ENCODE measurements at regions not wholly inside any gene's neighbourhood (a gene's known extent, or its start where the extent isn't known, plus 50 kb on each side); places are given as distances from the start of the nearest gene placed in this dataset.

DNA sequence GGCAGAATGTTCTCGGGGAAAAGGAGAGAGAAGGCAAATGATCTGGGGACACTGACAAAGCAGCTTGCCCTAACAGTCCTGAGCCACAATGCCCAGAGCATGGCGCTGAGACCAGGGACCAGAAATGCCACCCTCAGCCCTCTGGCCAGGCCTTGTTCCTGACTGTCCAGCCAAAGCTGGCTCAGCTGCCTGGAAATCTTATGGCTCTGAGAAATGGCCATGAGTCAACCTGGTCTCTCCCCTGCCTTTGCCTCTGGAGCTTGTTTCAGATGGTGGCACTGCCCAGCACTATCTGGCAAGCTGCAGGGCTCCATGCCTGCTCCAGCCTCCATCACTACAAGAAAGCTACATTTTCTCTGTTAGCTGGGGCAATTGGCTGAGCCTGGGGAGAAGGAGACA lies 90.5 kb upstream of the PLXNA4 start:
- no peak for DNase-seq

- DNase-seq: no peak
These were observed 90.0 kb upstream of the PLXNA4 start for GRCh38 chr7:132666071-132666773.

GRCh38 chr7:132656846-132657776 lies 80.8 kb upstream of the PLXNA4 start:
- DNase-seq: no peak

DNA sequence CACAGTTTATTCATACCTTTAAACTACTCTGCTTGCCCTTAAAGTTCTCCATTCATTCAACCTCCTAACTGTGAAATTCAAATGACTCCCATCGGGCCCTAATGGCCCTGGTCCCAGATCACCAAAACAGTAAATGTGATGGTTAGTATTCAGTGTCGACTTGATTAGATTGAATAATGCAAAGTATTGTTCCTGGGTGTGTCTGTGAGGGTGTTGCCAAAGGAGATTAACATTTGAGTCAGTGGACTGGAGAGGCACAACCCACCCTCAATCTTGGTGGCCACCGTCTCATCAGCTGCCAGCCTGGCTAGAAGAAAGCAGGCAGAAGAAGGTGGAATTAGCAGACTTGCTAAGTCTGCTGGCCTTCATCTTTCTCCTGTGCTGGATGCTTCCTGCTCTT lies 80.1 kb upstream of the PLXNA4 start:
- no peak for DNase-seq

DNA sequence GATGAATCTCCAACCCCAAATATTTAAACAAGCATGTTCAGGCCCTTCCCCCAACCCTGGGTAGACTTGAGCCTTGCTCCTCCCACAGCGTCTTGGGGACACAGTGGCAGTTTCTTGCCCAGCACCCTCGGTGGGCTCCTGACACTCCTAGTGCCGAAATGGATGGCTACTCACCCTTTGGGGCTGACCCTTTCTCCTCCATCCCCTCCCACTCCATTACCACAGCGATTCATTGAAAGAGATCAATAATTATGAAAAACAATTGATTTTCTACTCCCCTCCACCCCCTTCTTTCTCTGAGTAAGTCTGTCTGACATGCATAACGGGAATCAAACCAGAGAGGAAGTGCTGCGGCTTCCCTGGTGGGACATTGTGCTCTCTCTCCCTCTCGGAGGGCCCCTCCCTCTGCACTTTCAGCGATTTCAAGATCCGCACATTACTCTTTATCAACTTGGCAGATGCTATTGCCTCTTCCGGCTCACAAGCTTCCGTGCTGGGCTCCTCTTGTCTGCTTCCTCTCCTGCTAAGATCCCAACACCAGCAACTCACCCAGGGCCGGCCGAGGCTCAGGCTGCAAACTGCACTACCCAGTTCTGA lies 79.0 kb upstream of the PLXNA4 start:
- peak; percentile 21 for DNase-seq

GRCh38 chr7:132654150-132654549 lies 77.9 kb upstream of the PLXNA4 start:
- no peak for DNase-seq

GRCh38 chr7:132653366-132653930 lies 77.2 kb upstream of the PLXNA4 start:
- no peak for DNase-seq

GRCh38 chr7:132652507-132652906 lies 76.2 kb upstream of the PLXNA4 start:
- DNase-seq: no peak

DNA sequence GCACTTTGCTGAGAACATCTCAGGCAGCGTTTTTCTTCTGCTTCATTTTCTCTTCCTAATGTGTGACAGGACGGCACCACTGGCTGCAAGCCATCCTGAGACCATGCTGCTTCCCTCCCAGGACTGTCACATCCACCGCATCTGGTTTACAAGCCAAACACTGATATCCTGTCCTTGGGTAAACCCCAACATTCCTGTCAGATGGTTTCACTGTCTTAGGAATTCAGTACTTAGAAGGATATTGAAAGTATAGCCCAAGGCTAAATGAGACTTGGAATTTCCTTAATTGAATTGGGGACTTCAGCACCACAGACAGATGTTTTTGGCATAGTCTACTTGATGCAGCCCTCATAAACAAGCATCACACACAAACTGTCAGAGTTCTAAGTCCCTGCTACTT lies 74.2 kb upstream of the PLXNA4 start:
- DNase-seq: no peak

DNA sequence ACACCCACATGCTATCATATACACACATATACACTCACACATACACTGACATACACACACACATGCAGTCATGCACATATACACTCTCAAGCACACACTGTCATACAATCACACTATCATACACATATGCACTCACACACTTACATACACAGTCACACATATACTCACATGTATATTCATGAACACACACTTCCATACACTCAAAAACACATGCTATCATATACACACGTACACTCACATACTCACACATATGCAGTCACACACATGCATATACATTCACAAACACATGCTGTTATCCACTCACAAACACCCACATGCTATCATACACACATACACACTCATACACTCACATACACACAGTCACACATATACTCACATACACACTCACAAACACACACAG lies 71.0 kb upstream of the PLXNA4 start:
- no peak for DNase-seq

- DNase-seq: no peak
These were observed 69.8 kb upstream of the PLXNA4 start for GRCh38 chr7:132646052-132646451.

- no peak for DNase-seq
These were observed 67.0 kb upstream of the PLXNA4 start for GRCh38 chr7:132643302-132643701.

DNA sequence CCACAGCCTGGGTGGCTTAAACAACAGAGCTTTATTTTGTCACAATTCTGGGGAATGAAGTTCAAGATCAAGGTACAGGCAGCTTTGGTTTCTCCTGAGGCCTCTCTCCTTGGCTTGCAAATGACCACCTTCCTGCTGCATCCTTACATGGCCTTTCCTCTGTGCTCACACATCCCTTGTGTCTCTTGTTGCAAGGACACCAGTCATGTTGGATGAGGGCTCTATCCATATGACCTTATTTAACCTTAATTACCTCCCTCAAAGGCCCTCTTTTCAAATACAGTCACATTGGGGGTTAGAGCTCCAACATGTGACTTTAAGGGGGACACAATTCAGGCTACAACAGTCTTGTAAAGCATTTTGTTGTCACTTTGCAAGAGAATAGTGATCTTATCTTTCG lies 65.0 kb upstream of the PLXNA4 start:
- DNase-seq: no peak

DNA sequence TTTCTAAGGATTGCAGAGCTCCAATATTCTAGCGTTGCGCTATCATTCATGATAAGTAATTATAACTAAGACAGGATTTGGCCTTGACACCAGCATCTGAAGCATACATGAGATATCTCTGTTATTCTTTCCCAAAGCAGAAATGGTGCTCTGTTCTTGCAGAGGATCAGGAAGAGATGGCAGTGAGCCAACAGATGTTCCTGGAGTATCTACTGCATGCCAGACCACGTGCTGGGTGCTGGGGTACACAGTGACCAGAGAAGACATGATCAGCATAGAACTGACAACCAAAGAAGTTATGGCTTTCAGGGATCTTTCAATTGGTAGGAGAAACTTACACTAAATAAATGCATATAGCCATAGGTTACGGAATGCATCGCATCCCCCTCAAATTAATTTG lies 63.7 kb upstream of the PLXNA4 start:
- no peak for DNase-seq

GRCh38 chr7:132638000-132638399 lies 61.7 kb upstream of the PLXNA4 start:
- DNase-seq: no peak

DNA sequence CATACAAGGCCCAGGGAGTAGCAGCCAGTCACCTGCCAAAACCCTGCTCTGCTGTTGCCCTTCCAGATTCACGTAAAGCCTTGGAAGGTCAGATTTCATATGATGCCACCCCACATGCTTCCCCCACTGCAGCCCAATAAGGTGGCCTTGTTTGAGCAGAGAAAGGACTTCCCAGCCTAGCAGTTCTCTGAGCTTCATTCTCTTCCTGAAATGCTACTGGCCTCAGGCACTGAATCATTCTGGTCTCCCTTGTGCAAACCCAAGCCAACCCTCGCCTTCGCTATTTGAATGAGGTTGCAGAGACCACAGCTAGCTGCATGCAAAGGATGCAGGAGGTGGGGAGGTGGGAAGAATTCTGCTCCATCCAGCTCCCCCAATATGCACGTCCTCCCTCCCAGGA lies 60.3 kb upstream of the PLXNA4 start:
- no peak for DNase-seq

DNA sequence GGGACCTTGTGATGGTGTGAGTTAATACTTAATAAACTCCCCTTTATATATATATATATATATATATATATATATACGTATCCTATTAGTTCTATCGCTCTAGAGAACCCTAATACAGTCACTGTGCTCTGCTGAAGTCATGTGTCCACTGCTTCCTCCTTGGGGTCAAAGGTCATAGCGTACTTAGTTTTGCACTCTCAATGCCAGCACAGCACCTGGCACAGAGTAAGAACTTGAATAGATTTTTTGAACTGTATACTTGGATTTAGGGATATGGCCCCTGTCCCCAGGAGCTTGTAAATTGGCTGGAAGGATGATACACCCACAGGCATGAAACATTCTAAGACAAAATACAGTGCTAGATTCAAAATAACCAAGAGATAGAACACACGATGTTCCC lies 58.9 kb upstream of the PLXNA4 start:
- no peak for DNase-seq

DNA sequence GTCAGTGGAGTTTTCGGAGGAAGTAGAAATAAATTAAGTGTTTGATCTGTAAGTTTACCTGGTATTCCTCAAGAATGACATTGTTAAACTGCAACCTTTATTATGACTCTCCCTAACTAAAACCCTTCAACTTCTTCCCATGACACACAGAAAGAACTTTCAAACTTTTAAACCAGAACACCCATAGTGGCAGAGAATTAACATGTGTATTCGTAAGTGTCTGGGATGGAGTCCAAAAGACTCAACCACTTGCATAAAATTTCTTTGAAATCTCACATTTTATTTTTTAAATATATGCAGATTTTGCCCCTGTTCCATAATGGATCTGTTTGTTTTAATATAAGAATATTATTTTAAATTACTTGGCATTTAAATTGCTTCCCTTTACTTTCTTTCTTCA lies 54.6 kb upstream of the PLXNA4 start:
- DNase-seq: no peak

Measured in hindlimb muscle (tissue), 1 donor.